ENCODE measurements at regions not wholly inside any gene's neighbourhood (a gene's known extent, or its start where the extent isn't known, plus 50 kb on each side); places are given as distances from the start of the nearest gene placed in this dataset.

- no peak for DNase-seq
Measured at GRCh38 chr2:82538590-82539279, 1920.3 kb downstream of the SUCLG1 start.

DNA sequence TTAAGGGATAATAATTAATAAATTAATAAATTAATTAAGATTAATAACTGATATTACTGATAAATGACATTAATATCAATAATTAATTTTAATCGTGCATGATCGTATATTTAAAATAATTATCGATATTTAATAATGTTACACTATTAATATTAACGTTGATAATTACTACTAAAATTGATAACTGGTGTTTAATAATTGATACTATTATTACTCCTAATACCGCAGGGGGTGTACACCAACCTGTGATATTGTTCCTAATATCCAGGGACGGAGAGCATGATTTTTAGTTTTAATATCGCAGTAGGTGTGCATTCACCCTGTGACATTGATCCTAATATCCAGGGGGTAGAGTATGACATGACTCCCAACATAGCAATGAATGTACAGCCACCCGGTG, 1930.8 kb downstream of the SUCLG1 start:
- DNase-seq = no peak

- DNase-seq = no peak
Measured at GRCh38 chr2:82527124-82527523, 1932.0 kb downstream of the SUCLG1 start.

- no peak for DNase-seq
Measured at GRCh38 chr2:82526277-82526676, 1932.8 kb downstream of the SUCLG1 start.

DNA sequence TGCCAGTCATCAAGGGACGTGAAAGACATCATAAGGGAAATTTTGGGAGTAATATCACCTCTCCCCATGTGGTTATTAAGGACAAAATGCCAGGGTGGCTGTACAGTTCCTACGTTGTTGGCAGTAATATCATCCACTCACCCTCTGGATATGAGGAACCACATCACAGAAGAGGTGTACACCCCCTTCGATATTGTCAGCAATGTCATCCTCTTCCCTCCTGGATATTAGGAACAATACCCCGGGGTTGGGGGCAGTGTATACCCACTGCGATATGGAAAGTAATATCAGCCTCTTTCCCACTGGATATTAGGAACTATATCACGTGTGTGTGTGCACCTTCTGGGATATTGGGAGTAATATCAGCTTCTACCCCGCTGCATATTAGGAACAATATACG, 1933.3 kb downstream of the SUCLG1 start:
- no peak for DNase-seq

- no peak for DNase-seq
Measured at GRCh38 chr2:82524826-82525225, 1934.3 kb downstream of the SUCLG1 start.

- DNase-seq = no peak
Measured at GRCh38 chr2:82511894-82512293, 1947.2 kb downstream of the SUCLG1 start.

- no peak for DNase-seq
Measured at GRCh38 chr2:82508702-82509101, 1950.4 kb downstream of the SUCLG1 start.

DNA sequence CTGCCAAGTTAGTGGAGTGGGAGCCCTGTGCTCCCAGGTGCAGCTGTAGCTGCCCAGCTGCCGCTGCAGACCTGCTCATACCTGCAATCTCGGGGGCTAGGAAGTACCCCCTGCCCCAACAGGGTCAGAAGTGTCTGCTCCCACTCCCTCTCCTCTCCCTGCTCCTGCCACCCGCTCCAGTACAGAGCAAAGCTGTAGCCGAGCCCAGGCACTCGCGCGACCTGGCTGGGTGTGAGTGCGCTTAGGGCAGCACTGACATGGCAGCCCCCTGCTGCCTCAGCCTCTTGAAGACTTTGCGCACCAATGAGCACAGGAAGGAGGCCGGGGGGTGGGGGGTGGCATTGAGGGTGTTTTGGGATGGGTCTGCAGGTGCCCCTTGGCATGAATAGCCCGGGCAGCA, 1951.4 kb downstream of the SUCLG1 start:
- no peak for DNase-seq

- DNase-seq = no peak
Measured at GRCh38 chr2:82501217-82501616, 1957.9 kb downstream of the SUCLG1 start.

- no peak for DNase-seq
Measured at GRCh38 chr2:82498777-82499443, 1960.2 kb downstream of the SUCLG1 start.

- DNase-seq = no peak
Measured at GRCh38 chr2:82494739-82495138, 1964.3 kb downstream of the SUCLG1 start.

- DNase-seq = no peak
Measured at GRCh38 chr2:82491591-82491990, 1967.5 kb downstream of the SUCLG1 start.

- DNase-seq = no peak
Measured at GRCh38 chr2:82487354-82487753, 1971.7 kb downstream of the SUCLG1 start.

DNA sequence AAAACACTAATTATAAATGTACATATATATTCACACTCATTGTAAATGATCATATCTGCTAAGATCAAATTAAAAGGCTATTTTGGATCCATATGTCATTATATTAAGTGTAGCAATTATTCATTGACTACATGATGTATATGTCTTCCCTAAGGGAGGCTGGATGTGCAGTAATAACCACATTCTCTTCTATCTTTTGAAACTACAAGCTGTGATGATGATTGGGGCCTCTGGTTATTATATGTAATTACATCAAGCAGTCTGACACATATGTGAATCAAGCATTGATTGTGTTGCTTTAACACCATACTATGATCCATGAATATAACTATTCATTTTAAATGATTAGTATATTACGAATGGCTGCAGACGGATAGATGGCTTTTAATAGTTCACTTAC, 1973.4 kb downstream of the SUCLG1 start:
- DNase-seq = no peak

GRCh38 chr2:82481207-82481606, 1977.9 kb downstream of the SUCLG1 start:
- DNase-seq = no peak

GRCh38 chr2:82478641-82479040, 1980.4 kb downstream of the SUCLG1 start:
- DNase-seq = no peak

- DNase-seq = no peak
Measured at GRCh38 chr2:82476094-82476493, 1983.0 kb downstream of the SUCLG1 start.

DNA sequence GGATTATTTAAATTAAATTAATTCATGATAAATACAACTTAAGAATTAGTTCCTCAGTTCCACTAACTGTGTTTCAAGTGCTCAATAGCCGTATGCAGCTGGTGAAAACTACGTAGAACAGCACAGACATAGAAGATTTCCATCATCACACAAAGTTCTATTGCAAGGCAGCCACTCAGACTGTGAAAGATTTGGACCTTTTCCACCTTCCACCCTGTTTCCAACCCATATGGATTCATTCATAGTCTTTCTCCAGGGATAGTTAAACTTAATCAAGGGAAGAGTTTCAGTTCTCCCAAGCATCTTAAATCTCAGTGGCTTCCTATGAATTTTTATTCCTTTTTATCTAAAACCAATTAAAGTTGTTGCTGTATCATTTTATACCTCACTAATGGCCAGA, 2030.8 kb downstream of the SUCLG1 start:
- DNase-seq = no peak

- no peak for DNase-seq
Measured at GRCh38 chr2:82412021-82412420, 2047.1 kb downstream of the SUCLG1 start.

DNA sequence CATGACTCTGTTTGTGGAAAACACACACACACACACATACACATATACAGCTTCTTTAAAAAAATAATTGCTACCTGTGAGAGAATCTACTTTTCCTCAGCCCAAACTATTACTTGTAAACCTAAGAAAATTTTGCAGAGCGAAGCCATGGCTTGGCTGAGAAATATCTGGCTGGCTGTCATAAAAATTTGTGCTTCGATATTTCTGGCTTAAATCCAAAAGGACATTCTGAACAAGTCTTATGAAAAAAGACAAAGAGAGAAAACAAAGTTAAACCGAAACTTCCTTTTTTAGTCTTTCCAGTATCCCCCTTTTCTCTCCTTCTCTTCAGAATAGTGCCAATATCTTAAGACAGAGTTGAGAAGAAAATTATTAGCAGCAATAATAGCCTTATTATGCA, 2048.0 kb downstream of the SUCLG1 start:
- no peak for DNase-seq

- no peak for DNase-seq
Measured at GRCh38 chr2:82395531-82395930, 2063.5 kb downstream of the SUCLG1 start.

GRCh38 chr2:82391386-82391785, 2067.7 kb downstream of the SUCLG1 start:
- no peak for DNase-seq

DNA sequence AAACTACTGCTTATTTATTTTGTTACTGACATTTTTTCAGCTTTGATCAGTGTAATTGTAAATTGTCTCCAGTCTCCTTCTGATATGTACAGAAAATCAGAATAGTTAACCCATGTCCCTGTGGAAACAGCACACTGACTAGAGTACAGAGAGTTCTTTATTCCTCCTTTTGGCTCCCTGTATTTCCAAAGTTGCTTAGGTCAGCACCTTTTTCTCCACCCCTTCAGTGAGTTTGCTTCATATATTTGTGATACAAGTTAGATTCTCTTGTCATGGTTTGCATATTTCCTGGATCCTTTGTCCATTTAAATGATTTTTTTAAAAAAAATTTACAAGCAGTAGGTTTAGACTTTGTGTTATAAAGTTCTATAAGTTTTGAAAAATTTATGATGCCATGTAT, 2051.1 kb upstream of the LRRTM1 start:
- no peak for DNase-seq

DNA sequence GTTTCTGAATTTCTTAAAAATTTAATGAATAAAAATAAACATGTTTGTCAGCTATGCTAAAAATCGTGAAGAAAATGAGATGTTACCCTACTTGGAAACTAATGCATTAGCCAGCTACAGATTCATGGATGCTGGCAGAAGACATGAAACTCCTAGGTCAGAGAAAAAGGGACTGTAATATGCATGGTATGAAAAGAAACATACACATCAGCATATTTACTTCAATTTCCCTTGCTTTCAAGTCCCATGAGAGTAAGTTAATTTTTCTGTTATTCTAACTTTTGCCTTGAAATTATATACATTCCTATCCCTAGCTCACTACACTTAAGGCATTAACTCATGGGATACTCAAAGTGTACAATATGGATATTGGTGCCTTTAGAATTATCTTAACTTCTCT, 2041.4 kb upstream of the LRRTM1 start:
- DNase-seq = no peak
